Hematopoietic multipotent progenitor cell treated with erythropoietin and hydrocortisone succinate and interleukin-3 and kit ligand, for 15 days (in vitro differentiated cells): ENCODE measurements at regions not wholly inside any gene's neighbourhood (a gene's known extent, or its start where the extent isn't known, plus 50 kb on each side); places are given as distances from the start of the nearest gene placed in this dataset.

ENCODE experiments used
- DNase-seq: peaks from one replicate; pipeline ENCODE4 v3.0.0-alpha.2; 2015; ENCODE audit warnings: low spot score

GRCh38 chr14:26855077-26855753, 257.4 kb upstream of the NOVA1 start:
- DNase-seq: no peak

DNA sequence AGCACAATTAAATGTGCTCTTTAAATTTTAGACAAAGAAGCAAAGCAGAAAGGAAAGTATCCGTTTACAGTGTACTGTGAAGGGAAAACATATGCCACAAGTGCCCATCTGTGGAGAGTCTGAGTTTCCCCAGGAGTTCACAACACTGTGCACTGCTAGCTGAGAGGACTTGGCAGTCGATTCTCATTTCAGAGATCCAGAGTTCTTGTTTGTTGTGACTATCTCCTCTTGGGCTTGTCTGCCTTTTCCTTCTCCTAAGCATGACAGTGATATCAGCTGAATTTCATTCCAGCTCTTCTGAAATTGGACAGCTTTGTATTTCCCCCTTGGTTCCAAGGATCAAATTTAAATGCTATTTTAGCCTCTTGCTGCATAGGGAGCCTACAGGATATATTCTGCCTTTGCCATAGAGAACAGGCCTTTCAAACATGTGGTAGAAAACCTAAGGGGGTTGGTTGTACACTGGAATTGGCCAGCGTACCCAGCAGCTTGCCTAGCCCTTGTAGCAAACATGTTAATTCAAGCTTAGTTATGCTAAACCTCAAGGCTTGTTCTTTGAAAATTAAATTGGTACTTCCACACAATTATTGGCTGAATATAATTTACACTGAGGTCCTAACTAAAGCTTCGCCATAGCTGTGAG, 259.2 kb upstream of the NOVA1 start:
- no peak for DNase-seq

GRCh38 chr14:26859483-26859882, 261.6 kb upstream of the NOVA1 start:
- DNase-seq: no peak

DNA sequence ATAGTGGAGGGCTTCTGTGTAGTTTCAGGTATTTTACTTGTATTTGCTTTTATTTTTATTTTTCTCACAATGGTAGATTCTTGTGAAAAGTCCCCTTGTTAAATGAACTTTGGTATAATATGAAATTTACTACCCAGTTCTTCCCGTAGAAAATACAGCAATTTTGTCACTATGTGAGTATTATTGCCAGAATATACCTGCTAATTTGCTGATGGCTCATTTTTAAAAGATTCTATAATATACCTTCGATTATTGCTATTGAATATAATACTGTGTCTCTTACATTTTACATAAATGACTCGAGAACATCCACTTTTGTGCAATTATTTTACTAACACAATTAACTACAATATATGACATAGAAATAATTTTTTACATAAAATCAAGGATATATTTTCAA, 262.3 kb upstream of the NOVA1 start:
- no peak for DNase-seq

GRCh38 chr14:26863736-26864135, 265.9 kb upstream of the NOVA1 start:
- DNase-seq: no peak

GRCh38 chr14:26866721-26867120, 268.9 kb upstream of the NOVA1 start:
- DNase-seq: no peak

GRCh38 chr14:26867171-26867757, 269.4 kb upstream of the NOVA1 start:
- DNase-seq: no peak

DNA sequence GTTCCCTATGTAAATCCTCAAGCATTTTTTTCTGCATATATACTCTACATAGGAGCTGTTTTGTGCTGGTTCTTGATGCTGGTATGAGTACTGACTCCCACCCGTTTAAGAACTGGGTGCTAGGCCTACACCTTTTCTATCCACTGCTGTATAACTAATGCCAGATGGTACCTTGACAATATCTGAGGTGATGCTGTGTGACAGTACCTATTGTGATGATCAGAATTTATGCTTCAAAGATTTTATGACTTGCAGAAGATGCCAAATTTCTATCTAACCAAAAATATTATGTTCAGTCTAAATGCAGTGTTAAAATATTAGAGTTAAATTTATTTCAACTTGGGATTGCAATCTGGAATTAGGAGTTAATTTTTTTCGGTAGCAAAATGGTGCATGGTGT, 272.3 kb upstream of the NOVA1 start:
- DNase-seq: no peak

DNA sequence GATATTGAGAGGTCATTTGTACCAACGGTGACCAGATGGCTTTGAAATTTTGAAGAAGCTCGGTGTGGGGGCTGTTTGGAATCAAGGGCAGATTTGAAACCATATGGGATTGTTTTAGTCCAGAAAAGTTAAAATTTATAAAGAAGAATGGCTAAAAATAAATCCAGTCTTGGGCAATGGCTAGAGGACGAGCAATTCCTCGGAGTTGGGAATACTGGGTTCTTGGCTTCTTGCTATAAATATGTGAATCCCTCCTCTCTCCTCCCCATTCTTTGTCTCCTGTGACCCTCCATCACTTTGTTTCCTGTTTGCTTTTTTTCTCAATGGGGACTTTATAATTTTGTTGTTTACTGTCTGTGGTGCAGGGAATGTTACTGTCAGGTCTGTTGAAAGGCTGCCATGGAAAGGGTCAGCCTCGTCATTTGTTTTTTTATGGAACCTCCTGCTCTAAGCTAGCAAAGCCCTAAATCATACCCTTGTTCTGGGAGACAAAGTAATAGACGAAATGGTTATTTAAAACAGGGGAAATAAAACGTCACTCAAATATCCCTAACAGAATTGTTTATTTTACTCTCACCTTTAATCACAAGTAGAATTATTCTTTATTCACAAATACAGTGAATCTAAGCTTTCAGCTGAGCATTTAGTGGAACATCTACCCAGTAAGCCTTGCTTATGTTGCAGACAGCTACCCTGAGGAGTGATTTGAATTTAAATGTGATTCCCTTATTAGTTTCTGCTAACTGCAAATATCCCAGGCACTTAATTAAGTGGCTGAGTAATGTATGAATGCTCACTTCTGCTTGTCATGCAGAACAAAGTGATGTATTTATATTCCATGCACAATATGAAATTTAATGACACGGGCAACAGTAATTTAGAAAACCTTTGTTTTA, 273.1 kb upstream of the NOVA1 start:
- DNase-seq: no peak

GRCh38 chr14:26872515-26873361, 274.9 kb upstream of the NOVA1 start:
- no peak for DNase-seq

- no peak for DNase-seq
Observed at GRCh38 chr14:26873362-26873960, 275.6 kb upstream of the NOVA1 start.

DNA sequence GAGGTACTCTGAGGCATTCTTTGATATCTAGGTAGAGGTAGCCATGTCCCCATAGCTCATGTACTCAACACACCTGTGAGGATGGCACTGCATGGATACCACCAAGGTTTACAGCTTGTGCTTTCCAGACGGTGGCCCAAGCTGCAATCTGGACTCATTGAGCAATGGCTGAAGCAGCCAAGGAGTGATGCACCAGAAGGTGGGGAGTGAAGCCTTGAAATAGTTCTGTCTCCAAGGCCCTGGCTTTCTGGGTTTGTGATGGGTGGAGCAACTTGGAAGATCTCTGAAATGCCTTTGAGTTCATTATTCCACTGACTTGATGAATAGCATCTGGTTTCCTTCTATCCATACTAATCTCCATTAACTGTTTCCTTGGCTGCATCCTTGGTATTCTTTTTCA, 290.0 kb upstream of the NOVA1 start:
- DNase-seq: no peak

DNA sequence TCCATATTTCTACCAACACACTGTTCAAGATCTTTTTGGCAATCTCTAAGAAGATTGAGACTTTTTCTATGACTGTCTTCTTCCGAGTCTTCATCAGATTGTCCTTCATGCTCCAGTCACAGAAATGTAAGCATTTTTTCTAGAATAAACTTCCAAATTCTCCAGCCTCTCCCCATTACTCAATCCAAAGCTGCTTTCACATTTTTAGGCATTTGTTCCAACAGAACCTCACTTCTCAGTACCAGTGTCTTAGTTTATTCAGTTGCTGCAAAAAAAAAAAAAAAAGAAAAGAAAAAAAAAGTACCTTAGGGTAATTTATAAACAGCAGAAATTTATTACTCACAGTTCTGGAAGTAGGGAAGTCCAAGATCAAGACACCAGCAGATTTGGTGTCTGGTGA, 290.8 kb upstream of the NOVA1 start:
- no peak for DNase-seq

DNA sequence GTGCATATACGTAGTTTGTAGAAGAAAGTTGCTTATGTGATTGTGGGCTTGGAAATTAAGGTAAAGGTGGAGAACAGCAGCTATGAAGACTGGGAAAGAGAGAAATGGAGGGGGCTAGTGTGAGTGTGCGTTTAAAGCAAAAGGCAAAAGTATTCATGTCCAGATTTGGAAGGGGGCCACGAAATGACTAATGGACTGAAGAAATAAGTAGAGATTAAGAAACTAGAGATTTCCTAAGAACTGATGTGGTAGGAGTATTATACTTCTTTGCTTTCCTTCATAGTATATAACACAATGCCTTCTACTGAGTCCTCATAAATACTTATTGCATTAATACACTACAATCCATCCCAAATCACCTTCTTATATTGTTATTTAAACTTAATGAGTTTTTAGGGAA, 298.6 kb upstream of the NOVA1 start:
- DNase-seq: no peak

GRCh38 chr14:26897196-26897595, 299.4 kb upstream of the NOVA1 start:
- DNase-seq: no peak

- DNase-seq: no peak
Observed at GRCh38 chr14:26905229-26905628, 307.4 kb upstream of the NOVA1 start.

- DNase-seq: no peak
Observed at GRCh38 chr14:26913786-26914185, 316.0 kb upstream of the NOVA1 start.

- DNase-seq: no peak
Observed at GRCh38 chr14:26917086-26917485, 319.3 kb upstream of the NOVA1 start.

GRCh38 chr14:26925876-26926584, 328.2 kb upstream of the NOVA1 start:
- DNase-seq: no peak

- no peak for DNase-seq
Observed at GRCh38 chr14:26926585-26926984, 328.8 kb upstream of the NOVA1 start.

DNA sequence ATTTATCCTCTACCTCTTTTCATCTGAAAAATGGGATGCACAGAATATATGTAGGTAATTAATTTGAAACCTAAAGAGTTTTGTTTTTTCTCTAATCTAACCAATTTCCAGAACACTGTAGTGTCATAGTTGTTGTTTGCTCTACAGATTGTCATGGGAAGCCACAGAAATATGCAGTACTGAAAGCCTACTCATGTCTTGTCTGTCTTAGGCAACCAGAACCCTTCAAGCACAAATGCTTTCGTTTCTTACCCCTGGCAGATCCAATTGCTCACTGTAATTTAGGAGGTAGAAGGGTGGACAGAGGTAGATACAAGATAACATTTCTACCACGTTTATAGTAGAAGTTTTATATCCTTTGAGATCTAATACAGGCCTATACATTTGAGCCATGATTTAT, 330.2 kb upstream of the NOVA1 start:
- DNase-seq: no peak
